ENCODE measurements at regions not wholly inside any gene's neighbourhood (a gene's known extent, or its start where the extent isn't known, plus 50 kb on each side); places are given as distances from the start of the nearest gene placed in this dataset.

DNA sequence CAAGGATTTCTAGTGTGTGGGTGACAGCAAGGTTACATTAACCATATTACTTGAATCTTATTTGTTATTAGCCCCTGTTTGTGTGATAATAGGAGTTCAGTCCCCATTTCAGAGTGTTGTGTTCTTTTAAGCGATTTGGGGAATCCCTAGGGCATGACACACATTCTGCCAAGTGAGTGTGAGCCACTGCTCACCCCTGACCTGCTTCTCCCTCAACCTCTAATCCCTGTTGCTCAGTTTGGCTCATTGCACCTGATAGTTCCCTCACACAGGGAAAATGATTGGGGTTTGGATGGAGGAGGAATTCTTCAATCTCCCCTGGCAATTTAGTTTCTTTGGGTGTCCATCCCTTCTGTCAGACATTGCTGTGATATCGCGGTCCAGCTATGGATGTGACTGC, 149.2 kb downstream of the DMRTA1 start:
- Mint-ChIP-seq H3K4me3 (ENCODE audit: unreplicated experiment) (no peak overlapping the region), H3K36me3 (ENCODE audit: low read depth, unreplicated experiment) (no peaks in the 10 kb centered on the region), H3K27me3 (ENCODE audit: unreplicated experiment) (no peaks in the 10 kb centered on the region), H3K9me3 (ENCODE audit: unreplicated experiment) (no peaks in the 10 kb centered on the region), H3K4me1 (ENCODE audit: unreplicated experiment) (no peaks in the 10 kb centered on the region), H3K27ac (ENCODE audit: unreplicated experiment) (no peak overlapping the region)
- DNase-seq (ENCODE audit: low spot score) = no peak
- TF ChIP-seq, protein P1, sequence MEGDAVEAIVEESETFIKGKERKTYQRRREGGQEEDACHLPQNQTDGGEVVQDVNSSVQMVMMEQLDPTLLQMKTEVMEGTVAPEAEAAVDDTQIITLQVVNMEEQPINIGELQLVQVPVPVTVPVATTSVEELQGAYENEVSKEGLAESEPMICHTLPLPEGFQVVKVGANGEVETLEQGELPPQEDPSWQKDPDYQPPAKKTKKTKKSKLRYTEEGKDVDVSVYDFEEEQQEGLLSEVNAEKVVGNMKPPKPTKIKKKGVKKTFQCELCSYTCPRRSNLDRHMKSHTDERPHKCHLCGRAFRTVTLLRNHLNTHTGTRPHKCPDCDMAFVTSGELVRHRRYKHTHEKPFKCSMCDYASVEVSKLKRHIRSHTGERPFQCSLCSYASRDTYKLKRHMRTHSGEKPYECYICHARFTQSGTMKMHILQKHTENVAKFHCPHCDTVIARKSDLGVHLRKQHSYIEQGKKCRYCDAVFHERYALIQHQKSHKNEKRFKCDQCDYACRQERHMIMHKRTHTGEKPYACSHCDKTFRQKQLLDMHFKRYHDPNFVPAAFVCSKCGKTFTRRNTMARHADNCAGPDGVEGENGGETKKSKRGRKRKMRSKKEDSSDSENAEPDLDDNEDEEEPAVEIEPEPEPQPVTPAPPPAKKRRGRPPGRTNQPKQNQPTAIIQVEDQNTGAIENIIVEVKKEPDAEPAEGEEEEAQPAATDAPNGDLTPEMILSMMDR (IDR thresholded peaks at IDR 0.05; ENCODE audit: unreplicated experiment) = no peak

DNA sequence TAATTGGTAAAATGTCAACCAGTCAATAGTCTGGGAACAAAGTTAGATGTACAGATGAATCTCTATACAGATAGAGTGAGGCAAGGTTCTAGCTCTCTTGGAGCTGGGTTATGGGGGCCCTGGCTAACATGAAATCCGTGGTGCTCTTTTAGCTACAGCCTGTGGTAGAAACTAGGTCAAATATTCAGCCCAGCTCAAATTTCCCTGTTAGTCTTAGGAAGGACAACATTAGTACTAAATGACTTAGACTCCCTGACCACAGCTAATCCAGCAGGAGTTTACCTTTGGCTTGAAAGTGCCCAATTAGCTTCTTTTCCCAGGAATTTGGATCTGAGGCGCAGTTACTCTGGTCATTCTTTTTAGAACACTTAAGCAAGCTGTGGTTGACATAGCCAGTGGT, 170.5 kb downstream of the DMRTA1 start:
- no peak overlapping the region for H3K27ac Mint-ChIP-seq (ENCODE audit: unreplicated experiment)
- TF ChIP-seq, protein P1 (IDR thresholded peaks at IDR 0.05; ENCODE audit: unreplicated experiment) = no peak
- no peaks in the 10 kb centered on the region for H3K9me3 Mint-ChIP-seq (ENCODE audit: unreplicated experiment)
- H3K4me3 Mint-ChIP-seq (ENCODE audit: unreplicated experiment) = no peak overlapping the region
- no peaks in the 10 kb centered on the region for H3K4me1 Mint-ChIP-seq (ENCODE audit: unreplicated experiment)
- DNase-seq (ENCODE audit: low spot score) = no peak
- H3K36me3 Mint-ChIP-seq (ENCODE audit: low read depth, unreplicated experiment) = no peaks in the 10 kb centered on the region
- H3K27me3 Mint-ChIP-seq (ENCODE audit: unreplicated experiment) = no peaks in the 10 kb centered on the region

DNA sequence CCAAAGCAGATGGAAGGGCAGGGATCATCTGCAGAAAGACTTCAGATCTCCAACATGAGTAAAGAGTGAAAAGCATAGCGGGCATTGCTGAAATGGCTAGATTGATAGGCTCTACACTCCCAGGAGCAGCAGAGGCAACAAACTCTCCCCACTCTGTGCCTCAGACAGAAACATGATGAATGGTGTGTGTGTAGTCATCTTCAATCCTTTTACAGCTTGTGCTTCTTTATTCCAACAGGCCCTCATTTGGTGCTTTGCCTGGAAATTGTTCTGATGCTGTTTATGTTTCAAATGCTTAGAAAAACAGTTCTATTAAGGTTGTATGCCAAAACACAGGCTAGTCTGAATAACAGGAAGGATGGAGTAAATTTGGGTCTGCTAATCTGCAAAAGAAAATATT, 176.2 kb downstream of the DMRTA1 start:
- Mint-ChIP-seq H3K36me3 (ENCODE audit: low read depth, unreplicated experiment) (no peaks in the 10 kb centered on the region), H3K4me1 (ENCODE audit: unreplicated experiment) (no peaks in the 10 kb centered on the region), H3K4me3 (ENCODE audit: unreplicated experiment) (no peak overlapping the region), H3K9me3 (ENCODE audit: unreplicated experiment) (no peaks in the 10 kb centered on the region), H3K27me3 (ENCODE audit: unreplicated experiment) (no peaks in the 10 kb centered on the region), H3K27ac (ENCODE audit: unreplicated experiment) (no peak overlapping the region)
- TF ChIP-seq, protein P1 (IDR thresholded peaks at IDR 0.05; ENCODE audit: unreplicated experiment) = no peak
- DNase-seq (ENCODE audit: low spot score) = no peak

DNA sequence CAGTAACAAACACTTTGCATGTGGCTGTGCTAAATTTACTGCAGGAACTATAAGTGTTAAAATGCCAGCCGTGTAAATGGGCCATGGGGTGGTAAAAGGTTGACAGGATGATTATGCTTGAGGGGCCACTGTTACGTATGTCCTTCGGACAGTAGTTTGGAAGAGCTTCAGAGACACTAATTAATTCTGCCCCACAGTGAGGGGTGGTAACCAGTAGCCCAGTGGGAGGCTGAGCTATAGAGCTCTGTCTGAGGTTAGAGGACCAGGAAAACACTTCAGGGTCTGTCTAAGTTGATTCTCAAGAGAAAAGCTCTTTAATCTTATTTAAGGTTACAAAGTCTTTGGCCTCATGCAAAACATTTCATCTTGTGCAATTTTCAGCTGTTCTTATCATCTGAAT, 176.6 kb downstream of the DMRTA1 start:
- TF ChIP-seq, protein P1 (IDR thresholded peaks at IDR 0.05; ENCODE audit: unreplicated experiment) = no peak
- DNase-seq (ENCODE audit: low spot score) = no peak
- Mint-ChIP-seq H3K4me1 (ENCODE audit: unreplicated experiment) (no peaks in the 10 kb centered on the region), H3K27me3 (ENCODE audit: unreplicated experiment) (no peaks in the 10 kb centered on the region), H3K36me3 (ENCODE audit: low read depth, unreplicated experiment) (no peaks in the 10 kb centered on the region), H3K27ac (ENCODE audit: unreplicated experiment) (no peak overlapping the region), H3K4me3 (ENCODE audit: unreplicated experiment) (no peak overlapping the region), H3K9me3 (ENCODE audit: unreplicated experiment) (no peaks in the 10 kb centered on the region)

DNA sequence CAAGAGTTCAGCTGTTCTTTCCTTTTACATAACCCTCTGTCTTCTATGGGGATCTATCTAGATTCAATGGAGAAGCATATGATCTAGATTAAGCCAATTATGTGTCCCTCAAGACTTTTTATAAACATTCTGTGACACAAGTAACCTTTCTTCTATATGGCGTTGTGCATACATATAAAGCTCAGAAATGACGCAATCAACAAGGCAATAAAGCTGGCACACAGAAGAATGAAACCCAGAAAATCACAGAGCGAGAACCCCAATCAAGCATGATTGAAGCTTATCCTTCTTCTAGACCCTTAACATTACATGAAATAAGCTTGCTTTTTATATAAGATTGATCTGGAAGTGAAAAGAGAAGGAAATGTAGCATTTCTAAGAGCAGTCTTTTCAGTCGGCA, 178.9 kb downstream of the DMRTA1 start:
- no peaks in the 10 kb centered on the region for H3K4me1 Mint-ChIP-seq (ENCODE audit: unreplicated experiment)
- DNase-seq (ENCODE audit: low spot score) = no peak
- H3K27me3 Mint-ChIP-seq (ENCODE audit: unreplicated experiment) = no peaks in the 10 kb centered on the region
- H3K4me3 Mint-ChIP-seq (ENCODE audit: unreplicated experiment) = no peak overlapping the region
- H3K27ac Mint-ChIP-seq (ENCODE audit: unreplicated experiment) = no peak overlapping the region
- no peaks in the 10 kb centered on the region for H3K9me3 Mint-ChIP-seq (ENCODE audit: unreplicated experiment)
- no peaks in the 10 kb centered on the region for H3K36me3 Mint-ChIP-seq (ENCODE audit: low read depth, unreplicated experiment)
- TF ChIP-seq, protein P1 (IDR thresholded peaks at IDR 0.05; ENCODE audit: unreplicated experiment) = no peak

All from endothelial cell (in vitro differentiated cells).